HG03521 (cell line): ENCODE measurements at regions not wholly inside any gene's neighbourhood (a gene's known extent, or its start where the extent isn't known, plus 50 kb on each side); places are given as distances from the start of the nearest gene placed in this dataset.

Experiments used
- ATAC-seq: cut with Tn5 transposase; IDR thresholded peaks from one replicate; pipeline ENCODE4 v1.9.1; 2021; ENCODE audit warnings: mild to moderate bottlenecking, moderate library complexity; ENCODE audit not compliant: unreplicated experiment

- ATAC-seq, result no peak
Measured at GRCh38 chr2:12050396-12050795, 304.0 kb downstream of the LPIN1 start.

DNA sequence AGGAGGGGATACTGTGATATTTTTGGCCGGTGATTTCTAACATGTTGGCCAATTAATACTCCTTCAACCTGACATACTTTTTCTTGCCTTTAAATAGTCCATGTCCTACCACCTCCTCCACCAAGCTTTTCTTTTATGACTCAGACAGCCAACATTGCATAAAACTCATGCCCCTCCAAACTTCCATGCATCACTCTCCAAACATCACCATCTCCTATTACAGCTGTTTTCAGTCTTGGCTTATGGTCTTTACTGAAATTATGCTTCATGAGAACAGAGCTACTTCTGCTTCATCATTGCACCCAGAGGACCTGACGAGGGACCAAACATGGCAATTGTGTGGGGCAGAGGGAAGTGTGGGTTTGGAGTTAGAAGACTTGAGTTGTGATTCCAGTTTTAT, 305.4 kb downstream of the LPIN1 start:
- no peak for ATAC-seq

- no peak for ATAC-seq
Measured at GRCh38 chr2:12052796-12053195, 306.4 kb downstream of the LPIN1 start.

- ATAC-seq, result no peak
Measured at GRCh38 chr2:12054956-12055618, 308.7 kb downstream of the LPIN1 start.

DNA sequence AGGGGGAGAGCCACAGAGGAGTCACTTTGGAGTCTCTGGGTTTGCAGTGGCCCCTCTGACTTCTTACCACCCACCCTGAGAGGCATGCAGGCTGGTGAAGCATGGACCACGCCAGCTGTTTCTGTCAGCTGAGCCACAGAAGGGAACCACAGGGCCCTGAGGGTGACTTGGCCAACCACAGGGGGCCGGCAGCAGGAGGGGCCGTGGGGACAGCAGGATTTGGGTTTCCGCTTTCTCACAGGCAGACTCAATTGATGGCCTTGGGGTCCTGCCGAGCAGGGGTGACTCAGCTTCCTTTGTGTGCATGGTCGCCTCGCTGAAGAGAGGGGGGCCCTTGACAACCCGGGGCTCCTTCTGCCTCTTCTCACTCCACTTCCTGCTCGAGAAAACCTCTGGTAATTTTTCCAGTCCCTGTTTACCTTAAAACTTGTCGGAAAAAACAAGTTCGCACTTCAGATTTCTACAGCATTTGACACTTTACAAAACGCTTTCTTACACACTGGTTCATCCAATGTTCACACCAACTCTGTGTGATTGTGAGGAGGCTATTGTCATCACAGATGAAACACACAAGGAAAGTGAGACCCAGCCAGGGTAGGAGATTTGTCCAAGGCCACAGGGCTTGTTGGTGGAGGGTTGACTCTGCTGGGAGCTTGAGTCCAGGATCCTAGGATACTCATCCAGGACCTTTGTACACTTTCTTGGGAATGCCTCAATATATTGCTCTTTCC, 311.2 kb downstream of the LPIN1 start:
- peak; percentile 74 for ATAC-seq

- no peak for ATAC-seq
Measured at GRCh38 chr2:12059616-12060441, 313.4 kb downstream of the LPIN1 start.

DNA sequence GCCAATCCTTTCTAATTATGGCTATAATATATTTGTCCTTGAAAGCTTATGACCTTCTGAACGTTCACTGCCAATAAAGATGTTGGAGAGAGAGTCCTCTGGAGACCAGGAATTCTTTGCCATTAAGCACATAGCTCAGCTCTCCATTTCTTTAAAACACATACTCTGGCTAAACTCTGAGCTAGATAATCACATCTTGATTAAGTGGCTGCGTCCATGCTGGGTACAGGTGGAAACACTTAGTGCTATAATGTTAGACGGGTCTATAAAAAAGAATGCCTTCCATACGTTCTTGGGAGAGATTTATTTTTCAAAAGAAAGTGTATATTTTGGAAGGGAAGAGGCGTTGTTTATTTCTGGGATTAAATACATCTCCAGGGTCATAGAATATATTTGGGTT, 314.5 kb downstream of the LPIN1 start:
- ATAC-seq, result no peak

DNA sequence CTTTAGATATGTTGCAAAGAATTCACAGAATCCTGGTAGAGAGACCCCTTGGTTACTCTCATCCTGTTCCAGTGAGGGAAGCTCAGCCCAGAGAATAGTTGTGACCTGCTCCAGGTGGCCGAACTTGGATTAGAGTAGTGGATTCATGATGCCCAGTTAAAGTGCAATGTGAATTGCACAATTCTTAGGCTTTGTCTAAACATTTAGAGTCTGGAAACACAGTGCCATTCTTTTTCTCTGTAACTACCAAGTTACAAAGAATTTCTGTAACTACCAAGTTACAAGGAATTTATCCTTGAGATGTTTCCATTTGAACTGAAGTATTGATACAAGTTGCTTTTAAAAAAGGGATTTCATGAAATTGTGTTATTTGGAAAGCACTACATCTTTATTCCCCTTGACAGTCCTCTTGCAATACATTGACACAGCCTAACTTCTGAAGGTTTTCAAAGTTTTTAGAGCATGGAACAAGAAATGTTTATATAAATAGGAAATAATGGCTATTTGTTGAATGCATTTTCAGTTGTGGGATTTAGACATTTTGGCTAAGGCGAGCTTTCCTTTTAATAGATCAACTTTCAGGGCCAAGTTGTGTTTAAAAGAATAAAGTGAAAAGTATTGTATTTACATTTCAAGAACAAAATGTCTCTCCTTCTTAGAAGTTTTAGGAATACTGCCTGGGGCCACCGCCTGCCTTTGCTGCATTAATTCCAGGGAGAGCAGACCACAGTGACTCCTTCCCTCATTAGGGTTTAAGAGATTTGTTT, 315.0 kb downstream of the LPIN1 start:
- ATAC-seq, result no peak

- ATAC-seq, result no peak
Measured at GRCh38 chr2:12062053-12062395, 315.6 kb downstream of the LPIN1 start.

GRCh38 chr2:12063210-12063609, 316.8 kb downstream of the LPIN1 start:
- no peak for ATAC-seq

GRCh38 chr2:12064153-12064552, 317.7 kb downstream of the LPIN1 start:
- ATAC-seq, result no peak

- ATAC-seq, result no peak
Measured at GRCh38 chr2:12066116-12066515, 319.7 kb downstream of the LPIN1 start.

GRCh38 chr2:12066986-12067385, 320.6 kb downstream of the LPIN1 start:
- ATAC-seq, result no peak

DNA sequence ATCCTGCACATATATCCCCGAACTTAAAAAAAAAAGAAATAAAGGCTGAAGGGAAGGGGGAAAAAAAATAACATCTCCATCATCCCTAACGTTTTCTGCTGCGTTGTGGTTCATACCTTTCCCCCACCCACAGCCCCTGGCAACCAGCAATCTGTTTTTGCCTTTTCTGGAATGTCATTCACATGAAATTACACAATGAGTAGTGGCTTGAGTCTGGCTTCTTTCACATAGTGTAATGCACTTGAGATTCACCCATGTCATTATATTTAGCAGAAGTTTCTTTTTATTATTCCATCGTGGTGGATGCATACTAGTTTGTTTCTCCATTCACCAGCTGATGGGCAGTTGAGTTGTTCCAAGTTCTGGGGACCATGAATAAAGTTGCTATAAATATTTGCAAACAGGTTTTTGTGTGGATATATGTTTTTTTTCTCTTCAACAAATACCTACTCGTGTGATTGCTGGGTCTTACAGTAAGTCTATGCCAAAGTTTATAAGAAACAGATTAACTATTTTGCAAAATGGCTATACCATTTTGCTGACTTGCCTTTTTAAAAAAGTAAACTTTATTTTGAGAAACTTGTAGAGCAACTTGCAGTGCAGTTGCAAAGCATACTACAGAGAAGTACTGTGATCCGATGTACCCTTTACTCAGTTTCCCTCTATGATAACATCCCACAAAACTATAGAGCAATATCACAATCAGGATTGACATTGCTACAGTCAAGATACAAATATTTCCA, 322.5 kb downstream of the LPIN1 start:
- no peak for ATAC-seq

- ATAC-seq, result no peak
Measured at GRCh38 chr2:12070153-12070552, 323.7 kb downstream of the LPIN1 start.

- no peak for ATAC-seq
Measured at GRCh38 chr2:12070581-12070980, 324.1 kb downstream of the LPIN1 start.

DNA sequence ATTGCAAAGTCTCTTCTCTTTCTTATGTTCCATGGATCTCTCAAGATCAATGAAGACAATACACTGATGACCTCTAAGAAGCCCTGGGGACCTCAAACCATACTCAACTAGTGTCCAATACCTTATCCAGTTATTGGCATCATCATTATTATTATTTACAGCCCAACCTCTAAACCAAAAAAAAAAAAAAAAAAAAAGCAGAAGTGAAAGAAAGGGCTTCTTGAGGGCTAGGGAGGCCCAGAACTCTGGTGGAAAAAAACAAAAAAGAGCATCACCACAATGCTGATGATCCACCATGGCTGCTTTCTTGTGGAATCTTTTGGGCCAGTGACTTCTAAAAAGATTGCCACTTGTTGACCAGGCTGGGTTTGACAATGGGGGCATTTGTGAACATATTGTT, 324.9 kb downstream of the LPIN1 start:
- peak; percentile 54 for ATAC-seq

GRCh38 chr2:12073217-12073852, 326.9 kb downstream of the LPIN1 start:
- no peak for ATAC-seq

- no peak for ATAC-seq
Measured at GRCh38 chr2:12074126-12074844, 327.9 kb downstream of the LPIN1 start.
